ENCODE measurements at regions not wholly inside any gene's neighbourhood (a gene's known extent, or its start where the extent isn't known, plus 50 kb on each side); places are given as distances from the start of the nearest gene placed in this dataset.

DNA sequence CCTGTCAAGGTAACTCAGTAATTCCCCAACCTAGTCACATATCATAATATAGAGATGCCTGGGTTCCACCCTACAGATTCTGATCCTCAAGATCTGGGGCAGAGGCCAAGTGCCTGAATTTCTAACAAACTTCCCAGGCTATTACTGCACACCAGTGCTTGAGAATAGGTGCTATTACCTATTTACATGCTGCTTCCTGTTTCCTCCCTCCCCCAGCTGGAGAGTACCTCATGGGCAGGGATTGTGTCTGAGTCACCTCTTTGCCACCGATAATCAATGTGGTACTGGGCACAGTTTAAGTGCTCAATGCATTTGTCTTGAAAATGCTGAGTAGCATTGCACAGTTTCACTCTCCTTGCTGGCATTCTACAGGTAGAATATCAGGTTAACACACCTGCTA is 582.2 kb upstream of the CADM1 start:
- no peaks in the 10 kb centered on the region for H3K36me3 ChIP-seq (replicated peaks in 1 of 2; ENCODE audit: control insufficient read depth in 1 of 2, insufficient read depth in 2 of 2, low read length in 2 of 2)
- no peak overlapping the region for H3K27ac Mint-ChIP-seq
- no CpG with 5 or more reads among the region's 1 CpG for WGBS (ENCODE audit: insufficient coverage)
- intact Hi-C loops (cut with micrococcal nuclease) = no loop called here
- no peaks in the 10 kb centered on the region for H3K4me1 ChIP-seq (ENCODE audit: control insufficient read depth in 1 of 2, insufficient read depth in 2 of 2, low read length in 2 of 2)
- peaks cover 1 to 8% (median 2%) of the 10 kb centered on the region in 3 donors for H3K27me3 Mint-ChIP-seq (ENCODE audit: low read depth in 3 of 3)
- H3K79me2 ChIP-seq (ENCODE audit: insufficient read depth, low read length) = no peaks in the 10 kb centered on the region
- H4K20me1 ChIP-seq (ENCODE audit: insufficient read depth, low read length) = no peaks in the 10 kb centered on the region
- H3K9me3 ChIP-seq (replicated peaks in 1 of 2; ENCODE audit: control insufficient read depth in 1 of 2, insufficient read depth in 1 of 2, low read length in 2 of 2) = no peaks in the 10 kb centered on the region
- no peaks in the 10 kb centered on the region for H3K36me3 Mint-ChIP-seq
- DNase-seq = no peak
- no peak for TF ChIP-seq CTCF (IDR thresholded peaks at IDR 0.05)
- H3K4me3 Mint-ChIP-seq = no peak overlapping the region
- H2AFZ ChIP-seq (ENCODE audit: insufficient read depth, low read depth, low read length, poor library complexity, severe bottlenecking) = no peak overlapping the region
- no peak overlapping the region for H3K27ac ChIP-seq (ENCODE audit: low read depth in 1 of 2, low read length in 2 of 2)
- H3K27me3 ChIP-seq (ENCODE audit: control insufficient read depth in 2 of 2, insufficient read depth in 2 of 2, low read length in 2 of 2) = peaks cover 0 to 2% of the 10 kb centered on the region in 2 donors
- H3K9me3 Mint-ChIP-seq = no peaks in the 10 kb centered on the region
- no peak overlapping the region for H3K4me2 ChIP-seq (replicated peaks; ENCODE audit: extremely low read depth, low read length, poor library complexity, severe bottlenecking)
- H3K9ac ChIP-seq (ENCODE audit: insufficient read depth, low read length, poor library complexity, severe bottlenecking) = no peak overlapping the region
- no peaks in the 10 kb centered on the region for H3K4me1 Mint-ChIP-seq
- no peak overlapping the region for H3K4me3 ChIP-seq (replicated peaks in 1 of 3; ENCODE audit: low read depth in 2 of 3, low read length in 3 of 3)

GRCh38 chr11:116085031-116085635 is 580.9 kb upstream of the CADM1 start:
- intact Hi-C loops (cut with micrococcal nuclease) = no loop called here
- no peaks in the 10 kb centered on the region for H3K36me3 Mint-ChIP-seq

More at GRCh38 chr11:116085031-116085635, 580.9 kb upstream of the CADM1 start:
- no peaks in the 10 kb centered on the region for H3K36me3 ChIP-seq (replicated peaks in 1 of 2; ENCODE audit: control insufficient read depth in 1 of 2, insufficient read depth in 2 of 2, low read length in 2 of 2)
- peaks cover 0 to 2% of the 10 kb centered on the region in 2 donors for H3K27me3 ChIP-seq (ENCODE audit: control insufficient read depth in 2 of 2, insufficient read depth in 2 of 2, low read length in 2 of 2)
- TF ChIP-seq CTCF (IDR thresholded peaks at IDR 0.05) = no peak
- H3K4me2 ChIP-seq (replicated peaks; ENCODE audit: extremely low read depth, low read length, poor library complexity, severe bottlenecking) = no peak overlapping the region
- H3K4me1 ChIP-seq (ENCODE audit: control insufficient read depth in 1 of 2, insufficient read depth in 2 of 2, low read length in 2 of 2) = no peaks in the 10 kb centered on the region
- Mint-ChIP-seq H3K4me1 (no peaks in the 10 kb centered on the region), H3K27ac (no peak overlapping the region), H3K9me3 (no peaks in the 10 kb centered on the region), H3K27me3 (ENCODE audit: low read depth in 3 of 3) (peaks cover 1 to 9% (median 2%) of the 10 kb centered on the region in 3 donors), H3K4me3 (no peak overlapping the region)
- no peak overlapping the region for H3K27ac ChIP-seq (ENCODE audit: low read depth in 1 of 2, low read length in 2 of 2)
- 100% methylated on average over 3 of the region's 7 CpGs for WGBS (ENCODE audit: insufficient coverage)
- H3K79me2 ChIP-seq (ENCODE audit: insufficient read depth, low read length) = no peaks in the 10 kb centered on the region
- H4K20me1 ChIP-seq (ENCODE audit: insufficient read depth, low read length) = no peaks in the 10 kb centered on the region
- H3K9me3 ChIP-seq (replicated peaks in 1 of 2; ENCODE audit: control insufficient read depth in 1 of 2, insufficient read depth in 1 of 2, low read length in 2 of 2) = no peaks in the 10 kb centered on the region
- H2AFZ ChIP-seq (ENCODE audit: insufficient read depth, low read depth, low read length, poor library complexity, severe bottlenecking) = no peak overlapping the region
- no peak overlapping the region for H3K4me3 ChIP-seq (replicated peaks in 1 of 3; ENCODE audit: low read depth in 2 of 3, low read length in 3 of 3)
- no peak for DNase-seq
- H3K9ac ChIP-seq (ENCODE audit: insufficient read depth, low read length, poor library complexity, severe bottlenecking) = no peak overlapping the region

All from CD14-positive monocyte (primary cell).